Right lobe of liver (tissue), 6 donors: ENCODE measurements at regions not wholly inside any gene's neighbourhood (a gene's known extent, or its start where the extent isn't known, plus 50 kb on each side); places are given as distances from the start of the nearest gene placed in this dataset.

Source experiments
- ATAC-seq, 4 donors: fragments of 200-7000 bp; cut with Tn5 transposase; one replicate each; pipeline ENCODE4 v1.9.1; 2020; ENCODE audit warnings: mild to moderate bottlenecking in 4 of 4, moderate library complexity in 4 of 4
- DNase-seq, 3 donors: peaks; one replicate each; pipeline ENCODE4 v3.0.0-alpha.2; 2020
- H3K27ac ChIP-seq, 3 donors: fragments of 200-600 bp; one replicate each; pipeline ENCODE4 v1.8.0; 2022
- H3K27me3 ChIP-seq, 2 donors: fragments of 200-600 bp; one replicate each; pipeline ENCODE4 v1.8.0; 2022
- H3K36me3 ChIP-seq, 4 donors: fragments of 200-600 bp; sonication (generic) in 1 of 4; one replicate each; pipeline versions ENCODE4 v1.5.1 to v1.8.0; 2017 to 2022; ENCODE audit warnings: control low read depth in 1 of 4
- H3K4me1 ChIP-seq, 4 donors: fragments of 200-600 bp; sonication (generic) in 1 of 4; one replicate each; pipeline versions ENCODE4 v1.5.1 to v1.8.0; 2017 to 2022; ENCODE audit warnings: control low read depth in 1 of 4
- H3K4me3 ChIP-seq, 3 donors: fragments of 200-600 bp; one replicate each; pipeline ENCODE4 v1.8.0; 2022
- H3K9me3 ChIP-seq, 4 donors: fragments of 200-600 bp; sonication (generic) in 1 of 4; one replicate each; pipeline versions ENCODE4 v1.5.1 to v1.8.0; 2017 to 2022; ENCODE audit warnings: control low read depth in 1 of 4
- CTCF ChIP-seq, 4 donors: fragments of 200-600 bp in 3 of 4; fragments of 450-650 bp in 1 of 4; IDR thresholded peaks; one replicate each; pipeline versions ENCODE4 v1.5.1 to v1.8.0; 2016 to 2022; ENCODE audit warnings: antibody characterized with exemption in 4 of 4, mild to moderate bottlenecking in 2 of 4
- POLR2A ChIP-seq: fragments of 450-650 bp; IDR thresholded peaks from one replicate; pipeline ENCODE4 v1.6.1; 2017; ENCODE audit warnings: antibody characterized with exemption, mild to moderate bottlenecking
- WGBS: methylation state at CpG from one replicate; pipeline ENCODE4 v1.1.6; 2018; ENCODE audit warnings: low coverage, low lambda C conversion rate; ENCODE audit not compliant: insufficient coverage; ENCODE audit errors: missing lambda C conversion rate; 5-methylcytosine and 5-hydroxymethylcytosine counted together
- intact Hi-C, 2 donors: fragments of 100-400 bp; cut with DNase I; formaldehyde crosslinking; loops; one replicate each; pipeline versions ENCODE4 v1.11.2 to v1.14.1; 2022
- donor health status: DM: no; HTN: yes; CAD: no.
- donor health status: DM: no; HTN: no; CAD: no.
- donor health status: DM: no; HTN: no; CAD: no.
- donor health status: DM: no; HTN: yes; CAD: no.
- donor health status: DM: no; HTN: yes; CAD: no.

DNA sequence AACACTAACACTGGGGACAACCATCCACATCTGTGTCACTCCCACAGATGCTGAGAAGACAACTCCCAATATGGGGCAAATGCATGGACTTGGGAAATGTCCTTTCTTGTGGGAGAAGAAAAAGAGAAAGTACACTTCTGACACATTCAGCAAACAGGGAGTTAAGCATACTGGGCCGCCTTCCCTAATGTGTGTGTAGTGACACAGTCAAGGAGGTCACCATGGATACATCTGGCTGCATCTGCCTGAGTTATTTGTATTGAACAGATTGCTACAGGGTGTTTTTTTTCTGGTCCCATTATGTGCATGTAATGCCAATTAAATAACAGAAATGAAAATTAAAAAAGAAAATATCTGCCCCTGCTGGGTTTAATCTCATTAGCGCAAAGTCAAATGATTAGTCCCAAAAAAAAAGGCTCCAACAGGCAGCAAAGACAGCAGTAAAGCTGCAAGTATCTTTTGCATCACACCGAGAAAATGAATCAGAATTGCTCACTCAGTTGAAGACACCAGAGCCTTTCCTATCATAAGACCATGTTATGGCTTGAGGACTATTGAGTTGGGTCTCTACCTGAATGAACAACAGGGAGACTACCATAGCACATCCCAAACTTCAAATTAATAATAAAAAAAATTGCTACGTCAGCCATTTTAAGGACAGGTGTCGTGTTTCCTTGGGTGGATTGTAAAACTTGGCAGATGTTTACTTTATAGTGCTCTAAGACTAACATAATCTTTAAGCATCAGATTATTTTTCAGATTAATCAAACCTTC, 395.9 kb downstream of the DTWD2 start:
- ATAC-seq (no peak), DNase-seq (no peak)
- 48% methylated on average over 5 of the region's 5 CpGs for WGBS
- no peaks in the 10 kb centered on the region for H3K36me3 ChIP-seq
- H3K27me3 ChIP-seq = no peaks in the 10 kb centered on the region
- H3K9me3 ChIP-seq = no peaks in the 10 kb centered on the region
- TF ChIP-seq POLR2A = no peak
- no peak for TF ChIP-seq CTCF (IDR thresholded peaks at IDR 0.05)
- no peak overlapping the region for H3K27ac ChIP-seq
- no peaks in the 10 kb centered on the region for H3K4me1 ChIP-seq
- no peak overlapping the region for H3K4me3 ChIP-seq
- intact Hi-C loops = no loop called here

- H3K4me1 ChIP-seq = no peaks in the 10 kb centered on the region
- no peaks in the 10 kb centered on the region for H3K36me3 ChIP-seq
- no peak for ATAC-seq
- no peak overlapping the region for H3K4me3 ChIP-seq
- H3K27ac ChIP-seq = no peak overlapping the region
- no peaks in the 10 kb centered on the region for H3K27me3 ChIP-seq
- H3K9me3 ChIP-seq = no peaks in the 10 kb centered on the region
- no peak for DNase-seq
- WGBS = 100% methylated on average over 2 of the region's 2 CpGs
- TF ChIP-seq POLR2A = no peak
- no peak for TF ChIP-seq CTCF (IDR thresholded peaks at IDR 0.05)
- intact Hi-C loops = no loop called here
These were observed 397.5 kb downstream of the DTWD2 start for GRCh38 chr5:118590806-118591205.

DNA sequence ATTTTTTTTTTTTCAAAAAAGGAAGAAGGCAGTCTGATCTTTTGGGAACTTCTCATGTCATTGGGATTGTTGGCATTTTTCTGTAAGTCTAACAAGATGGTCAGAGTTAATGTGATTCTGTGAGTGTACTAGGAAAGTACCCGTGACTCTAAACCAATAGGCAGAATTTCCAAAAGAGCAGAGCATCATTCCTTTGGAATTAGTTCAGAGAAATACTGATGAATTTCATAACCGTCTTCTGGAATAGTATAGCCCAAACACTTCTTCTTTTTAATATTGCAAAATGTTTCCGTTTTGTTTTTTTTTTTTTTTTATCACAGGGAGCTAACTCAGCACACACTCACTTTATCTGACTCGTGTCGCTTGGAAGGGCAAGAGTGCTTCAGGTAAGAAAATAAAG, 407.4 kb downstream of the DTWD2 start:
- intact Hi-C loops = no loop called here
- Histone ChIP-seq H3K36me3 (no peaks in the 10 kb centered on the region), H3K27ac (no peak overlapping the region), H3K27me3 (no peaks in the 10 kb centered on the region), H3K4me1 (no peaks in the 10 kb centered on the region), H3K4me3 (no peak overlapping the region), H3K9me3 (no peaks in the 10 kb centered on the region)
- WGBS = 47% methylated on average over 5 of the region's 5 CpGs
- no peak for DNase-seq
- TF ChIP-seq CTCF (IDR thresholded peaks at IDR 0.05) (no peak), POLR2A (no peak)
- no peak for ATAC-seq

DNA sequence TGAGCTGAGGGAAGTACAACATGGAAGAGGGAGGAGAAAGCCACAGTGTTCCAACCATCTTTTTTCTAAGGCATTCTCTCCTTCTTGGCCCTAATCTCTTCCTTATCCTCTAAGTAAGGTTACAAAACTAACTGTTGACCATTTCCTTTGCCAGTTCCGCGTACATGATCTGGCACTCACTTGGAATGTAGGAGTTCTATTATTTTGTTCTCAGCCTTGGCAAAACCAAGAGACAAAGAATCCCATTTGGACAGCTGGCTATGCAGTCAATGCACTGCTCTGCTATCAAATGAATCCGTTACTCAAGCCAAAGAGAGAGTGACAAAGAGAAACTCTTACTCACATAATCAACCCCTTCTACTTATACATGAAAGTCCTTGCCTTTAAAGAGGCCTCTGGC, 410.3 kb downstream of the DTWD2 start:
- ATAC-seq = no peak
- intact Hi-C loops = no loop called here
- WGBS = 78% methylated on average over 3 of the region's 3 CpGs

More for the DNA sequence above, 410.3 kb downstream of the DTWD2 start:
- Histone ChIP-seq H3K4me3 (no peak overlapping the region), H3K27ac (no peak overlapping the region), H3K36me3 (no peaks in the 10 kb centered on the region), H3K4me1 (no peaks in the 10 kb centered on the region), H3K9me3 (no peaks in the 10 kb centered on the region), H3K27me3 (no peaks in the 10 kb centered on the region)
- TF ChIP-seq POLR2A = no peak
- TF ChIP-seq CTCF (IDR thresholded peaks at IDR 0.05) = no peak
- DNase-seq = no peak
